GM12878 (cell line): ENCODE measurements at regions not wholly inside any gene's neighbourhood (a gene's known extent, or its start where the extent isn't known, plus 50 kb on each side); places are given as distances from the start of the nearest gene placed in this dataset.

Experiments
- ATAC-seq: fragments of 200-7000 bp; cut with Tn5 transposase; 3 replicates; pipeline ENCODE4 v1.9.1; 2020; ENCODE audit warnings: mild to moderate bottlenecking, moderate library complexity
- BruUV-seq: library from RNA; stranded (reverse); fragments of 400-500 nt; replicated peaks from 2 replicates; lab custom pipeline; 2021; lab: Mats Ljungman, UMichigan
- CTCF ChIA-PET: fragments of 300-600 bp; sonication (Branson Sonifier 250); formaldehyde crosslinking; extraction: SDS; loops from one replicate; lab custom pipeline; 2021; ENCODE audit warnings: inconsistent platforms; lab: Yijun Ruan, JAX
- POLR2A ChIA-PET: fragments of 350-600 bp; formaldehyde crosslinking; extraction: SDS; loops from one replicate; lab custom pipeline; 2021; ENCODE audit warnings: inconsistent platforms; lab: Charles Lee
- RAD21 ChIA-PET: fragments of 300-600 bp; sonication (Branson Sonifier 250); formaldehyde crosslinking; loops from one replicate; lab custom pipeline; 2023; ENCODE audit warnings: antibody characterized with exemption; ENCODE audit not compliant: unreplicated experiment; lab: Charles Lee
- SMC1A ChIA-PET: fragments of 300-600 bp; sonication (Branson Sonifier 250); formaldehyde crosslinking; loops from one replicate; lab custom pipeline; 2023; ENCODE audit not compliant: unreplicated experiment, uncharacterized antibody; lab: Charles Lee
- DNase-seq: peaks from one replicate; pipeline ENCODE4 v3.0.0-alpha.2; 2011; ENCODE audit warnings: low read depth, low spot score
- FAIRE-seq: peaks from 3 replicates; lab custom pipeline; 2011; peaks lifted over from hg19 to GRCh38; lab: Jason Lieb, UNC
- H2AFZ ChIP-seq: 2 replicates; pipeline ENCODE4 v1.6.0; 2011; ENCODE audit warnings: low read depth, low read length, control low read depth; ENCODE audit not compliant: control insufficient read depth
- H3K27ac ChIP-seq: 2 replicates; pipeline ENCODE4 v1.5.1; 2011; ENCODE audit warnings: control low read depth; ENCODE audit not compliant: control insufficient read depth, insufficient read depth
- H3K27me3 ChIP-seq, 2 experiments: replicated peaks in 1 of 2; 2 replicates each; pipeline versions ENCODE4 v1.6.0 to v1.6.1; 2011; ENCODE audit warnings: low read length in 1 of 2; ENCODE audit not compliant: control insufficient read depth in 2 of 2, insufficient read depth in 2 of 2
- H3K36me3 ChIP-seq, 2 experiments: 2 replicates each; pipeline ENCODE4 v1.5.1; 2011; ENCODE audit warnings: low read length in 1 of 2; ENCODE audit not compliant: control insufficient read depth in 2 of 2, insufficient read depth in 2 of 2
- H3K4me1 ChIP-seq: 2 replicates; pipeline ENCODE4 v1.6.1; 2011; ENCODE audit warnings: mild to moderate bottlenecking, low read length, moderate library complexity, mixed read lengths; ENCODE audit not compliant: control insufficient read depth, insufficient read depth
- H3K4me2 ChIP-seq: 2 replicates; pipeline ENCODE4 v1.6.0; 2011; ENCODE audit warnings: control low read depth; ENCODE audit not compliant: control insufficient read depth, insufficient read depth
- H3K4me3 ChIP-seq: fragments of 200-600 bp; sonication (generic); 2 replicates; pipeline ENCODE4 v1.5.1; 2016
- H3K79me2 ChIP-seq: 2 replicates; pipeline ENCODE4 v1.6.0; 2011; ENCODE audit warnings: low read length; ENCODE audit not compliant: control insufficient read depth, insufficient read depth
- H3K9ac ChIP-seq: 2 replicates; pipeline ENCODE4 v1.8.0; 2011; ENCODE audit warnings: low read length, control low read depth, mixed read lengths; ENCODE audit not compliant: control insufficient read depth, insufficient read depth
- H3K9me3 ChIP-seq: replicated peaks from 3 replicates; pipeline ENCODE4 v1.5.1; 2011; ENCODE audit warnings: mild to moderate bottlenecking, low read length; ENCODE audit not compliant: control insufficient read depth, insufficient read depth
- H4K20me1 ChIP-seq: 2 replicates; pipeline ENCODE4 v1.6.0; 2011; ENCODE audit not compliant: control insufficient read depth, insufficient read depth
- CBX3 ChIP-seq: fragments of 200-600 bp; sonication (generic); IDR thresholded peaks from 2 replicates; pipeline ENCODE4 v1.6.1; 2016; ENCODE audit warnings: low read depth, borderline replicate concordance
- CBX5 ChIP-seq: sonication (generic); IDR thresholded peaks from 2 replicates; pipeline ENCODE4 v1.6.1; 2016; ENCODE audit warnings: low read depth, moderate library complexity, mild to moderate bottlenecking, inconsistent platforms
- CHD1 ChIP-seq: IDR thresholded peaks from 2 replicates; pipeline ENCODE4 v1.6.1; 2012; ENCODE audit warnings: low read depth, low read length, improper control_type of control experiment
- GABPA ChIP-seq: IDR thresholded peaks from 2 replicates; pipeline ENCODE4 v1.6.1; 2014; ENCODE audit warnings: antibody characterized with exemption, low read depth, mild to moderate bottlenecking, inconsistent platforms
- HDAC6 ChIP-seq: fragments of 200-600 bp; sonication (generic); IDR thresholded peaks from one replicate; pipeline ENCODE4 v1.8.0; 2017; ENCODE audit warnings: antibody characterized with exemption; ENCODE audit not compliant: unreplicated experiment
- IRF4 ChIP-seq: IDR thresholded peaks from 2 replicates; pipeline ENCODE4 v1.6.1; 2011; ENCODE audit warnings: low read depth, low read length
- MEF2A ChIP-seq: IDR thresholded peaks from 2 replicates; pipeline ENCODE4 v1.6.1; 2011; ENCODE audit warnings: low read depth, mild to moderate bottlenecking, low read length, moderate library complexity; ENCODE audit not compliant: insufficient read depth
- MYB ChIP-seq: fragments of 150-350 bp; IDR thresholded peaks from 2 replicates; pipeline ENCODE4 v1.6.1; 2014; ENCODE audit warnings: mild to moderate bottlenecking, low read depth, low read length, borderline replicate concordance
- NFYB ChIP-seq: IDR thresholded peaks from 2 replicates; pipeline ENCODE4 v1.6.1; 2011; ENCODE audit warnings: low read depth, mild to moderate bottlenecking, low read length, improper control_type of control experiment, moderate library complexity; ENCODE audit not compliant: insufficient read depth
- NR2F1 ChIP-seq: fragments of 450-650 bp; conservative IDR thresholded peaks from 2 replicates; pipeline ENCODE4 v1.6.1; 2017; ENCODE audit warnings: mild to moderate bottlenecking
- RAD21 ChIP-seq: IDR thresholded peaks from 2 replicates; pipeline ENCODE4 v1.6.1; 2011; ENCODE audit warnings: mild to moderate bottlenecking, low read depth, low read length, moderate library complexity; ENCODE audit not compliant: insufficient read depth
- SMC3 ChIP-seq: IDR thresholded peaks from 2 replicates; pipeline ENCODE4 v1.6.1; 2011; ENCODE audit warnings: low read length, improper control_type of control experiment, borderline replicate concordance
- SRF ChIP-seq, 2 experiments: IDR thresholded peaks; 2 replicates each; pipeline ENCODE4 v1.6.1; 2011; ENCODE audit warnings: low read depth in 2 of 2, low read length in 2 of 2, mild to moderate bottlenecking in 1 of 2, moderate library complexity in 1 of 2
- STAT1 ChIP-seq: fragments of 450-650 bp; conservative IDR thresholded peaks from 2 replicates; pipeline ENCODE4 v1.6.1; 2014; ENCODE audit warnings: antibody characterized with exemption, mild to moderate bottlenecking
- TAF1 ChIP-seq: IDR thresholded peaks from 2 replicates; pipeline ENCODE4 v1.6.1; 2011; ENCODE audit warnings: mild to moderate bottlenecking, low read depth, low read length, borderline replicate concordance
- ZNF274 ChIP-seq: IDR thresholded peaks from one replicate; pipeline ENCODE4 v1.8.0; 2011; ENCODE audit not compliant: insufficient read length, insufficient read depth
- ZNF622 ChIP-seq: fragments of 450-650 bp; IDR thresholded peaks from 2 replicates; pipeline ENCODE4 v1.6.1; 2017; ENCODE audit warnings: mild to moderate bottlenecking, inconsistent platforms
- WGBS: methylation state at CpG from one replicate; pipeline ENCODE4 v1.1.6; 2016; ENCODE audit warnings: low lambda C conversion rate; ENCODE audit not compliant: insufficient replicate concordance, insufficient coverage; ENCODE audit errors: missing lambda C conversion rate; 5-methylcytosine and 5-hydroxymethylcytosine counted together
- in situ Hi-C: fragments of 300-500 bp; cut with MboI; formaldehyde crosslinking; loops from 9 replicates; pipeline ENCODE4 v1.14.3; 2018; ENCODE audit warnings: mixed read lengths
- intact Hi-C: fragments of 100-400 bp; cut with micrococcal nuclease; formaldehyde crosslinking; loops from one replicate; pipeline ENCODE4 v1.14.2; 2022; ENCODE audit not compliant: unreplicated experiment
- TF ChIP-seq, protein P1 (sequence below): IDR thresholded peaks from 2 replicates; pipeline ENCODE4 v1.6.1; 2012; ENCODE audit warnings: low read depth, low read length, improper control_type of control experiment
- TF ChIP-seq, protein P2 (sequence below): fragments of 450-650 bp; IDR thresholded peaks from 2 replicates; pipeline ENCODE4 v1.6.1; 2014; ENCODE audit warnings: mild to moderate bottlenecking

- ChIA-PET RAD21 (interaction anchor here (3.0 kb wide), 1 partner anchor 179 kb away, joined by 25 read pairs; no protein-coding TSS in a partner anchor), POLR2A (no interaction called here), CTCF (interaction anchor here (1.6 to 2.3 kb wide), 1 partner anchor 179 kb away, joined by 8 to 18 read pairs; no protein-coding TSS in a partner anchor), SMC1A (no interaction called here)
- FAIRE-seq (no peak), DNase-seq (no peak), ATAC-seq (no peak)
- Histone ChIP-seq H3K27ac (no peak overlapping the region), H3K4me1 (no peaks in the 10 kb centered on the region), H3K36me3 (no peaks in the 10 kb centered on the region), H3K79me2 (no peaks in the 10 kb centered on the region), H4K20me1 (no peaks in the 10 kb centered on the region), H3K4me2 (no peak overlapping the region), H3K4me3 (no peak overlapping the region), H3K9me3 (no peaks in the 10 kb centered on the region), H3K9ac (no peak overlapping the region), H3K27me3 (no peaks in the 10 kb centered on the region), H2AFZ (no peak overlapping the region)
- WGBS: 91% methylated on average over 2 of the region's 2 CpGs
- BruUV-seq: no TSS peak
- TF ChIP-seq STAT1 (no peak), RAD21 (no peak), ZNF622 (no peak), GABPA (no peak), CHD1 (no peak), SRF (IDR thresholded peaks at IDR 0.05; ENCODE audit: low read depth in 2 of 2, low read length in 2 of 2) (no peak), IRF4 (no peak), SMC3 (no peak), ZNF274 (no peak), NFYB (no peak), CBX3 (no peak), NR2F1 (no peak), CBX5 (no peak), MYB (no peak), TAF1 (no peak), HDAC6 (no peak), MEF2A (no peak)
- TF ChIP-seq, protein P1, sequence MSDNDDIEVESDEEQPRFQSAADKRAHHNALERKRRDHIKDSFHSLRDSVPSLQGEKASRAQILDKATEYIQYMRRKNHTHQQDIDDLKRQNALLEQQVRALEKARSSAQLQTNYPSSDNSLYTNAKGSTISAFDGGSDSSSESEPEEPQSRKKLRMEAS: no peak
- TF ChIP-seq, protein P2, sequence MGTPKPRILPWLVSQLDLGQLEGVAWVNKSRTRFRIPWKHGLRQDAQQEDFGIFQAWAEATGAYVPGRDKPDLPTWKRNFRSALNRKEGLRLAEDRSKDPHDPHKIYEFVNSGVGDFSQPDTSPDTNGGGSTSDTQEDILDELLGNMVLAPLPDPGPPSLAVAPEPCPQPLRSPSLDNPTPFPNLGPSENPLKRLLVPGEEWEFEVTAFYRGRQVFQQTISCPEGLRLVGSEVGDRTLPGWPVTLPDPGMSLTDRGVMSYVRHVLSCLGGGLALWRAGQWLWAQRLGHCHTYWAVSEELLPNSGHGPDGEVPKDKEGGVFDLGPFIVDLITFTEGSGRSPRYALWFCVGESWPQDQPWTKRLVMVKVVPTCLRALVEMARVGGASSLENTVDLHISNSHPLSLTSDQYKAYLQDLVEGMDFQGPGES: no peak
- intact Hi-C loops (no loop called here), in situ Hi-C loops (no loop called here)
Observed at GRCh38 chr4:42747971-42748370, 91.1 kb upstream of the ATP8A1 start.
